ENCODE measurements at regions not wholly inside any gene's neighbourhood (a gene's known extent, or its start where the extent isn't known, plus 50 kb on each side); places are given as distances from the start of the nearest gene placed in this dataset.

DNA sequence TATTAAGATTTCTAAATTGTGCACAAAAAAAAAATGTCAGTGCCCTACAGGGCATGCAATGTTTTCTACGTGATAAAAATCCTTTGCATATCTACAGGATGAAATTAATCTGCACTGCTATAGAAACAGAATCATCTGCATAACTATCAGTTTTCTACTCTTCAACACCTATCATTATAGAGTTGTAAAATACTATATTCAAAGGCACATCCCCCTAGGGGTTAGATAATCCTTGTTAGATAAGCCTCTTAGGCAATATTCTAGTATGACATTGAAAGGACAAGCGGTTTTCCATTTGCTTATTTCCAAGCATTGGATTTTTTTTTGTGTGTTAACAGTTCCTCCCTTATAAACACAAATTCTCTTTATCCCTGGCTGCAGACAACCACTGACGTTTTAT lies 98.7 kb upstream of the LAMA2 start:
- Histone ChIP-seq H4K20me1 (ENCODE audit: insufficient read depth, low read length) (no peaks in the 10 kb centered on the region), H2BK120ac (ENCODE audit: low read depth, low read length) (no peak overlapping the region), H3K36me3 (ENCODE audit: control insufficient read depth, insufficient read depth, low read length) (no peaks in the 10 kb centered on the region), H3K14ac (replicated peaks; ENCODE audit: low read depth, low read length) (no peak overlapping the region), H3K56ac (ENCODE audit: extremely low read depth, insufficient read depth, low read length) (no peak overlapping the region), H4K5ac (ENCODE audit: low read depth, low read length) (no peak overlapping the region), H2AK5ac (ENCODE audit: low read depth, low read length) (no peak overlapping the region), H3K18ac (ENCODE audit: low read depth, low read length) (no peak overlapping the region), H2AFZ (replicated peaks; ENCODE audit: low read length, poor library complexity) (no peak overlapping the region), H3K27ac (ENCODE audit: insufficient read depth, low read length) (no peak overlapping the region), H2BK15ac (ENCODE audit: low read depth, low read length) (no peak overlapping the region), H3K9ac (ENCODE audit: low read depth, low read length) (no peak overlapping the region), H3K23ac (ENCODE audit: low read depth, low read length) (no peak overlapping the region), H2AK9ac (replicated peaks; ENCODE audit: low read depth, low read length, poor library complexity) (no peak overlapping the region), H3K4me1 (ENCODE audit: control insufficient read depth, insufficient read depth, low read length) (no peaks in the 10 kb centered on the region), H4K8ac (ENCODE audit: low read depth in 2 of 2, low read length in 2 of 2) (no peak overlapping the region), H2BK5ac (ENCODE audit: low read depth, low read length, poor library complexity, severe bottlenecking) (no peak overlapping the region), H3K4me3 (ENCODE audit: insufficient read depth, low read depth, low read length) (no peak overlapping the region), H3K79me1 (ENCODE audit: low read depth in 1 of 2, low read length in 2 of 2) (no peaks in the 10 kb centered on the region), H2BK20ac (ENCODE audit: low read depth, low read length) (no peak overlapping the region), H3K4me2 (ENCODE audit: low read depth, low read length) (no peak overlapping the region), H3K4ac (ENCODE audit: low read depth, low read length) (no peak overlapping the region), H3K9me3 (ENCODE audit: control insufficient read depth, insufficient read depth, low read length) (no peaks in the 10 kb centered on the region), H3K27me3 (ENCODE audit: control insufficient read depth, insufficient read depth, low read length) (peaks cover 7% of the 10 kb centered on the region), H4K91ac (ENCODE audit: insufficient read depth, low read depth, low read length) (no peak overlapping the region), H3K9me1 (ENCODE audit: insufficient read depth, low read length) (no peaks in the 10 kb centered on the region)
- dilution Hi-C loops (cut with HindIII; ENCODE audit: low sequenced_read_pairs, unreplicated experiment), result no loop called here
- no TSS peak for BruUV-seq (replicated peaks)
- intact Hi-C loops (cut with micrococcal nuclease), result no loop called here
- CTCF ChIA-PET, result no interaction called here
- ATAC-seq (ENCODE audit: low read depth), result no peak
- no CpG with 5 or more reads among the region's 3 CpGs for WGBS, 2 experiments (ENCODE audit: extremely low coverage in 2 of 2, insufficient read length in 1 of 2)
- TF ChIP-seq BHLHE40 (IDR thresholded peaks at IDR 0.05; ENCODE audit: low read depth, low read length) (no peak), RAD21 (IDR thresholded peaks at IDR 0.05; ENCODE audit: low read length) (no peak), RCOR1 (IDR thresholded peaks at IDR 0.05; ENCODE audit: insufficient replicate concordance, low read length) (no peak)
- in situ Hi-C loops (cut with MboI; ENCODE audit: low sequenced_read_pairs), result no loop called here
- DNase-seq, result no peak
- POLR2A ChIA-PET (ENCODE audit: unreplicated experiment), result no interaction called here
